ENCODE measurements at regions not wholly inside any gene's neighbourhood (a gene's known extent, or its start where the extent isn't known, plus 50 kb on each side); places are given as distances from the start of the nearest gene placed in this dataset.
"Not testable (repeated sequence)": the region's sequence is repeated elsewhere in the genome, so short reads cannot be mapped to it uniquely, and the experiment has no call there.

- DNase-seq (ENCODE audit: low read depth in 4 of 4, low spot score in 3 of 4) = no peak
These were observed 110.7 kb upstream of the GZMB start for GRCh38 chr14:24744641-24745040.

GRCh38 chr14:24741871-24742270, 107.9 kb upstream of the GZMB start:
- no peak for DNase-seq (ENCODE audit: low read depth in 4 of 4, low spot score in 3 of 4)

- no peak for DNase-seq (ENCODE audit: low read depth in 4 of 4, low spot score in 3 of 4)
These were observed 102.1 kb upstream of the GZMB start for GRCh38 chr14:24735984-24736630.

DNA sequence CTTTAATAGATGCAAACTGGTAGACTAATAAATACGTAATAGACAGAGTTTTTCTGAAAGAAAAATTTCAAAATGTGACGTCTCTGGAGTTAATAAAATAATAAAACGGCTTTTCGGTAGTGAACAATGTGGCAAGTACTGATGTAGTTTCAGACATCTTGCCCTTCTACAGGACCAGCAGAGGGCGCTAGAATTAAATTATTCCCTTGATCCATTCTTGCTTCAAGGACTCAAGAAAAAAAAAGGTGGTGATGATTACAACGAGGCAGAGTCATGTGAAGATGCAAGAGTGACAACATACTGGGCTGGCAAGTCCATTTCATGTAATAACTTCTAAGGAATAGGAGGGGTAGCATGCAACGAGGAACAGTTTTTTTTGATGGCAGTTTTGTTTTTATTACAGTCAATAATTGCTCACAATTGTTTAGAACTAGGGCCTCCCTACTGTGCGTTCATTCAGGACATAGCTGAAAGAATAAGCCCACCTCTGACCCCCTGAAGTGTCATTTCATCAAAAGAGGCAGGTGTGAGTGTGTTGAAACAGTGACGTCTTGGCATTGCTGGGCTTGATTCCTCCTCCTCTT, 101.0 kb upstream of the GZMB start:
- DNase-seq (ENCODE audit: low read depth in 4 of 4, low spot score in 3 of 4) = peak; percentile 29 to 56 (median 34)

- no peak for DNase-seq (ENCODE audit: low read depth in 4 of 4, low spot score in 3 of 4)
These were observed 92.5 kb upstream of the GZMB start for GRCh38 chr14:24726480-24726879.

- DNase-seq (ENCODE audit: low read depth in 4 of 4, low spot score in 3 of 4) = no peak
These were observed 91.3 kb upstream of the GZMB start for GRCh38 chr14:24725311-24725710.

DNA sequence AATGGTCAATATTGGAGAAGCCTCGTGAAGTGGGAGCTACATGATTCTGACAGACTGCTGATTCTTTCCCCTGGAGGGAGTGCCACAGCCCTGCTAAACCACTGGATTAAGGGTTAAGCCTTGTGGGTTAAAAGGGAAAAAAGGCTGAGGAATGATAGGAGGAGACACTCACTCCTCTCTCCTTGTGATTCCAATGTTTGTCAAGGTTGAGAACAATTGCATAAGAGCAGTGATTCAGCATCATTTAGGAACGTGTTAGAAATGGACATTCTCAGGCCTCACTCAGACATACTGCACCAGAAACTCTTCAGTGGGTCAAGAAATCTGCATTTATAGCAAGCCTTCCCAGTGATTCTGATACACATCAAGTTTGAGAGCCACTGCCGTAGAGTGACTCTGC, 87.8 kb upstream of the GZMB start:
- no peak for DNase-seq (ENCODE audit: low read depth in 4 of 4, low spot score in 3 of 4)

GRCh38 chr14:24715239-24715638, 81.2 kb upstream of the GZMB start:
- DNase-seq (ENCODE audit: low read depth in 4 of 4, low spot score in 3 of 4) = no peak

DNA sequence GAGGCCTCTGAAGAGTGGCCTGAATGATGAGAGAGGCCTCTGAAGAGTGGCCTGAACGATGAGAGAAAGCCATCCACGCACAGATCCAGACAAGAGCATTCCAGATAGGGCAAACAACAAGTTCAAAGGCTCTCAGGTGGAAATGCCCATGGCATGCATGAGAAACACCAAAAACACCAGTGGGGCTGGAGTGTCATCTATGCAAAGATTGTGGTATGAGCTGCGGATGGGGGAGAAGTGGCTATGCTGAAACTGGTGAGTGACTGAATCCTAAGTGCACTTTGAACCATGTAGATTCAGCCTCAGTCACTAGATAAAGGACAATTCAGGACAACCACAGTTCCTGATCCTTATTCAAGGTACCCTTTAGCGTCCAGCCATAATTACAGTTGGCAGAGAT, 79.4 kb upstream of the GZMB start:
- DNase-seq (ENCODE audit: low read depth in 4 of 4, low spot score in 3 of 4) = no peak

DNA sequence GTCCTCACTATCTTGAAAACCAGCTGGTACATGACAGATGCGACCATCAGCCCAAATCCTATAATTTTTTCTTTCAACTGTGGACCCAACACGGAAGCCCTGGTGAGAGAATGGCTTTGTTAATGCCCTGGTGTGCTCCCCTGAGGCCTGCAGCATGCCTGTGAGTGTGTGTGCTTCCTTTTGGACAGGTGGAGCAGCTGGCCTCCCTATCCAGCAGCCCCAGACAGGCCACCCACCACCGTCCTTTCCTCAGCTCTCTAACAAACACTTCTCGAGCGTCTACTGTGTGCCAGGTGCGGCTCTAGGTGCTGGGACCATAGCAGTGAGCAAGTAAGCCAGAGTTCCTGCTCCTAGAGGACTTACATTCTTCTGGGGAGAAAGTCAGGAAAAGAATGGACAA, 78.9 kb upstream of the GZMB start:
- no peak for DNase-seq (ENCODE audit: low read depth in 4 of 4, low spot score in 3 of 4)

- no peak for DNase-seq (ENCODE audit: low read depth in 4 of 4, low spot score in 3 of 4)
These were observed 78.4 kb upstream of the GZMB start for GRCh38 chr14:24712374-24712773.

DNA sequence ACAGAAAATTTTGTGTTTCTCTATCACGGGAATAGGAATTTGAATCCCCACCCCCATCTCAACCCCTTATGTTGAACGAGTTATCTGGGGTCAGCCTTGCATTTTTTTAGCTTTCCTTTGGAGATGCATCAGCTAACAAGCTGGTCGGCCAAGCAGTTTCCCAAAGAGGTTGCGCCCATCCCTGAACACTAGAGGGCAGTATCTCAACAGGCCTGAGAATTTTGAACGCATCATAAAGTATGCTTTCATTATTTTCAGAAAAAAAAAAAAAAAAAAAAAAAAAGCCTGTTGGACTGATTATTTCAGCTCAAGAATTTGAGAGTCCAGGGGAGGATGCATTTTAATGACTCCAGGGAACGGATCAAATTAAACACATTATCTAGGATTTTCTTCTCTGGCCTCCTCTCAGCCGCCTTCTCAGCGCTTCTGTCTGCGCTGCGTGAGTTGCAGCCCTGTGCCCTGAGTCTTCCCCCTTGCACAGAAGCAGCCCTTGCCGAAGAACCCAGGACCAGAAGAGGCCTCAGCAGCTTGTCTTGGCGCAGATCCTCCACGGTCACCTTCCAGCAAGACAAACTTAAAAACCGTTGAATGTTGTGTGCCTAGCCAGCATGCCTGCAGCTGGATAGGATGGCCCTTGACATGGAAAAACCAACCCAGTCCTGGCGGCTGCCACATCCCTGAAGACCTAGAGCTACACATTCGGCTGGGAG, 76.6 kb upstream of the GZMB start:
- peak in 3 of 4 donors; percentile 36 to 49 (median 46) for DNase-seq (ENCODE audit: low read depth in 4 of 4, low spot score in 3 of 4)

DNA sequence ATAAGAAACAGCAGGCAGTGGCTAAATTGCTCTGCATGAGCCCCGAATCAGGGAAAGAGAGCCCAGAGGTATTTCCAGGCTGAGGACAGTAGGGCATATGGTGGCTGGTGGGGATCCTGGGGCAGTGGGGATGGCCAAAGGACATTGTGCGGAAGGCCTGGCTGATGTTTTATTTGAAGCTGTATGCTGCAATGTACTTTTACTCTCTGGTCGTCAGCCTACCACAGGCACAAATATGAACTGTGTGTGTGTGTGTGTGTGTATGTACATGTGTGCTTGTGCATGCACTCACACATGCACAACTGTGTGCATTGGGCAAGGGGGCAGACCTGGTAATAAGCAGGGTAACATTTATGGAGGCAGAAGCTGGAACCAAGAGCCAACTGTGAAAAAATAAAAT, 74.7 kb upstream of the GZMB start:
- DNase-seq (ENCODE audit: low read depth in 4 of 4, low spot score in 3 of 4) = no peak

GRCh38 chr14:24706351-24706750, 72.4 kb upstream of the GZMB start:
- DNase-seq (ENCODE audit: low read depth in 4 of 4, low spot score in 3 of 4) = no peak

DNA sequence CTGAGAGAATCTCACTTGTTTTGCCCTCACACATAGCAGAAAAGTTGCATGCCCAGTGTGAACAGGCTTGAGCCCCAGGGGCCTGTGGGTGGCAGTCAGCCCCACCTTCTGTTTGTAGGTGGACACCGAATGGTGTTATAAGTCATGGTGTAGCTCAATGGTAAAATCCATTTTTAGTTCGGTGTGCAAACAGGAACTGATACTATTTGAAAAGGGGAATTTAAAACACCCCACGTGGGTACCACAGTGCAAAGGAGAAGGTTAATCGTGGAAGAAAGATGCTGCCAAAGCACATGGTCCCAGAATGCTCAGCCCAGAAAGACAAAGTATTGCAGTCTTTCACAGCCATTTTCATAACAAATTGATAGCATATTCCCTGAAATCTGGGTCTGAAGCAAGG, 71.8 kb upstream of the GZMB start:
- DNase-seq (ENCODE audit: low read depth in 4 of 4, low spot score in 3 of 4) = no peak

DNA sequence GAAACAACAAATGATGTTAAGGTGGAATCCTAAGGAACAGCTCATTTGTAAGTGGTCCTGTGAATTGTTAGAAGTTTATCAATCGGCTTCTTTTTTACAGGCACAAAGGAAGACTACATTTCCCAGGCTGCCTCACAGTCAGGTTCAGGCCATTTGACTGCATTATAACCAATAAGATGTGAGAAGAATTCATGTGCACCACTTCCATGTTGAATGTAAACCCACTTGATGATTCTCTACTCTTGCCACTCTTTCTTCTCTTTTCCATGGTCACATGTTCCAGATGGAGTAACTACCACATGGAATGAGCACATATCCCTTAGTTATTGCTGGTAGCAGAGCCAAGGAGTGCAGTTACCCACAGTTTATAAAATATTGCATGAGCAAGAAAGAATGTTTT, 67.1 kb upstream of the GZMB start:
- no peak for DNase-seq (ENCODE audit: low read depth in 4 of 4, low spot score in 3 of 4)

DNA sequence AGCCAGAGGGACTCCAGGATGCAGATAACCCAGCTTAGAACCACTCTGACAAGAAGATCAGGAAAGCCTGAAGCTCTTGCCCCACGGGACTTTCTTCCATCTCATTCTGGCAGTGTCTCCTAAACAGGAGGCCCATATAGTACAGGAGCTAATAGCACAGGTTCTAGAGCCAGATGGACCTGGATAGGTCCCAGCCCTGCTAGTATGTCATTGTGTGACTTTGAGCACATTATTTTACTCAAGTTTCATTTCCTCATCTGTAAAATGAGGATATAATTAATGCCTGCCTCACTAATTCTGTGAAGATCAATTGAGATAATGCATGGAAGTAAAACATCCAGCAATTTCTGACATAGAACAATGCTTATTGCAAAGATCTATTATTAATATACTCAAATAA, 66.5 kb upstream of the GZMB start:
- DNase-seq (ENCODE audit: low read depth in 4 of 4, low spot score in 3 of 4) = no peak

DNA sequence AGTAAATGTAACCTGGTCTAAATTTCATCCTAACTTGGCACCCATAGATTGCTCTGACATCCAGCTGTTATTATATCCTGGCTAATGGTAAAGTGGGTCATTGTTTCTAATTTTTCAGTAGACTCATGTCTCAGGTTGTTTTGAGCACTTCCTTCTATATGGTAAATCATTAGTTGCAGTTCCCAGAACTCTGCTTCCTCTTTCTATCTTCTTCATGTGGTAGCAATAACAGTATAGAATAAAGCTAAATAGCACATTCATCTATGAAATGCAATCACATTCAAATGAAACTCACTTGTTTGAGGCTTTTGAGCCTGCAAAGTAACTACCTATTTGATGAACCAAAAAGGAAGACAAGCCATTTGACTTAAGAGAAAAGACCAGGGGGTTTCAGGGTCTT, 65.1 kb upstream of the GZMB start:
- no peak for DNase-seq (ENCODE audit: low read depth in 4 of 4, low spot score in 3 of 4)

DNA sequence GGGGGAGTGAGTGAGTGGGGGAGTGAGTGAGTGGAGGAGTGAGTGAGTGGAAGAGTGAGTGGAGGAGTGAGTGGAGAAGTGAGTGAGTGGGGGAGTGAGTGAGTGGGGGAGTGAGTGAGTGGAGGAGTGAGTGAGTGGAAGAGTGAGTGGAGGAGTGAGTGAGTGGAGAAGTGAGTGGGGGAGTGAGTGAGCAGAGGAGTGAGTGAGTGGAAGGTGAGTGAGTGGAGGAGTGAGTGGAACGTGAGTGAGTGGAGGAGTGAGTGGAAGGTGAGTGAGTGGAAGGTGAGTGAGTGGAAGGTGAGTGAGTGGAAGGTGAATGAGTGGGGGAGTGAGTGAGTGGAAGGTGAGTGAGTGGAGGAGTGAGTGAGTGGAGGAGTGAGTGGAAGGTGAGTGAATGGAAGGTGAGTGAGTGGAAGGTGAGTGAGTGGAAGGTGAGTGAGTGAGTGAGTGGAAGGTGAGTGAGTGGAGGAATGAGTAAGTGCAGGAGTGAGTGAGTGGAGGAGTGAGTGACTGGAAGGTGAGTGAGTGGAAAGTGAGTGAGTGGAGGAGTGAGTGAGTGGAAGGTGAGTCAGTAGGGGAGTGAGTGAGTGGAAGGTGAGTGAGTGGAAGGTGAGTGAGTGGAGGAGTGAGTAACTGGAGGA, 62.4 kb upstream of the GZMB start:
- not testable (repeated sequence) for DNase-seq (ENCODE audit: low read depth in 4 of 4, low spot score in 3 of 4)

GRCh38 chr14:24695265-24696241, 61.6 kb upstream of the GZMB start:
- DNase-seq (ENCODE audit: low read depth in 4 of 4, low spot score in 3 of 4) = no peak

GRCh38 chr14:24694680-24695079, 60.7 kb upstream of the GZMB start:
- no peak for DNase-seq (ENCODE audit: low read depth in 4 of 4, low spot score in 3 of 4)

All from left renal pelvis (tissue), 4 donors.